ENCODE measurements at regions not wholly inside any gene's neighbourhood (a gene's known extent, or its start where the extent isn't known, plus 50 kb on each side); places are given as distances from the start of the nearest gene placed in this dataset.

- H3K27ac ChIP-seq = no peak overlapping the region
- no peaks in the 10 kb centered on the region for H3K36me3 ChIP-seq
- DNase-seq = no peak
- no peak for TF ChIP-seq CTCF (IDR thresholded peaks at IDR 0.05)
- H3K27me3 ChIP-seq = no peaks in the 10 kb centered on the region
- H3K9me3 ChIP-seq = no peaks in the 10 kb centered on the region
- no peak overlapping the region for H3K4me3 ChIP-seq
- intact Hi-C loops (cut with DNase I; ENCODE audit: low total_unique reads) = no loop called here
- H3K4me1 ChIP-seq = no peaks in the 10 kb centered on the region
These were observed 461.7 kb downstream of the KLF12 start for GRCh38 chr13:73672492-73672891.

GRCh38 chr13:73671732-73672131 is 462.5 kb downstream of the KLF12 start:
- DNase-seq = no peak
- no peaks in the 10 kb centered on the region for H3K36me3 ChIP-seq
- intact Hi-C loops (cut with DNase I; ENCODE audit: low total_unique reads) = no loop called here

GRCh38 chr13:73671011-73671410 is 463.2 kb downstream of the KLF12 start:
- no peaks in the 10 kb centered on the region for H3K4me1 ChIP-seq
- no peak for DNase-seq
- no peaks in the 10 kb centered on the region for H3K36me3 ChIP-seq
- no peaks in the 10 kb centered on the region for H3K27me3 ChIP-seq
- no peak overlapping the region for H3K27ac ChIP-seq
- intact Hi-C loops (cut with DNase I; ENCODE audit: low total_unique reads) = no loop called here
- H3K4me3 ChIP-seq = no peak overlapping the region
- no peaks in the 10 kb centered on the region for H3K9me3 ChIP-seq
- no peak for TF ChIP-seq CTCF (IDR thresholded peaks at IDR 0.05)

More at GRCh38 chr13:73671732-73672131, 462.5 kb downstream of the KLF12 start:
- Histone ChIP-seq H3K27ac (no peak overlapping the region), H3K4me3 (no peak overlapping the region), H3K27me3 (no peaks in the 10 kb centered on the region), H3K4me1 (no peaks in the 10 kb centered on the region), H3K9me3 (no peaks in the 10 kb centered on the region)
- TF ChIP-seq CTCF (IDR thresholded peaks at IDR 0.05) = no peak

- no peak overlapping the region for H3K4me3 ChIP-seq
- H3K4me1 ChIP-seq = no peaks in the 10 kb centered on the region
- no peak overlapping the region for H3K27ac ChIP-seq
- intact Hi-C loops (cut with DNase I; ENCODE audit: low total_unique reads) = no loop called here
- TF ChIP-seq CTCF (IDR thresholded peaks at IDR 0.05) = no peak
- no peaks in the 10 kb centered on the region for H3K27me3 ChIP-seq
- DNase-seq = no peak
- no peaks in the 10 kb centered on the region for H3K9me3 ChIP-seq
- no peaks in the 10 kb centered on the region for H3K36me3 ChIP-seq
These were observed 466.4 kb downstream of the KLF12 start for GRCh38 chr13:73667756-73668155.

GRCh38 chr13:73665261-73665660 is 468.9 kb downstream of the KLF12 start:
- Histone ChIP-seq H3K9me3 (no peaks in the 10 kb centered on the region), H3K27ac (no peak overlapping the region), H3K36me3 (no peaks in the 10 kb centered on the region), H3K4me3 (no peak overlapping the region), H3K27me3 (no peaks in the 10 kb centered on the region), H3K4me1 (no peaks in the 10 kb centered on the region)
- DNase-seq = no peak
- intact Hi-C loops (cut with DNase I; ENCODE audit: low total_unique reads) = no loop called here
- TF ChIP-seq CTCF (IDR thresholded peaks at IDR 0.05) = no peak

GRCh38 chr13:73664851-73665250 is 469.4 kb downstream of the KLF12 start:
- Histone ChIP-seq H3K4me3 (no peak overlapping the region), H3K9me3 (no peaks in the 10 kb centered on the region), H3K27me3 (no peaks in the 10 kb centered on the region), H3K27ac (no peak overlapping the region), H3K36me3 (no peaks in the 10 kb centered on the region), H3K4me1 (no peaks in the 10 kb centered on the region)
- no peak for TF ChIP-seq CTCF (IDR thresholded peaks at IDR 0.05)
- DNase-seq = no peak
- intact Hi-C loops (cut with DNase I; ENCODE audit: low total_unique reads) = no loop called here

Measured in tibial artery (tissue), 4 donors.